Renal cortex interstitium (tissue), 11 donors: ENCODE measurements at regions not wholly inside any gene's neighbourhood (a gene's known extent, or its start where the extent isn't known, plus 50 kb on each side); places are given as distances from the start of the nearest gene placed in this dataset.
"Not testable (repeated sequence)": the region's sequence is repeated elsewhere in the genome, so short reads cannot be mapped to it uniquely, and the experiment has no call there.

Experiments
- DNase-seq, 11 donors: peaks; one replicate each; pipeline ENCODE4 v3.0.0-alpha.2; 2013; ENCODE audit warnings: low read depth in 9 of 11, low spot score in 4 of 11; ENCODE audit errors: extremely low read depth in 1 of 11

GRCh38 chr20:53762423-53762798, 168.8 kb upstream of the ZNF217 start:
- DNase-seq: not testable (repeated sequence)

- no peak for DNase-seq
These were observed 166.4 kb upstream of the ZNF217 start for GRCh38 chr20:53760025-53760441.

- DNase-seq: no peak
These were observed 163.9 kb upstream of the ZNF217 start for GRCh38 chr20:53757472-53757913.

- no peak for DNase-seq
These were observed 162.3 kb upstream of the ZNF217 start for GRCh38 chr20:53755733-53756531.

GRCh38 chr20:53753880-53754459, 160.3 kb upstream of the ZNF217 start:
- DNase-seq: no peak

- DNase-seq: no peak
These were observed 159.6 kb upstream of the ZNF217 start for GRCh38 chr20:53752971-53753879.

- no peak for DNase-seq
These were observed 158.9 kb upstream of the ZNF217 start for GRCh38 chr20:53752583-53752970.

- no peak for DNase-seq
These were observed 158.1 kb upstream of the ZNF217 start for GRCh38 chr20:53751620-53752318.

- no peak for DNase-seq
These were observed 157.4 kb upstream of the ZNF217 start for GRCh38 chr20:53750827-53751619.

GRCh38 chr20:53749499-53749898, 155.9 kb upstream of the ZNF217 start:
- DNase-seq: no peak

- no peak for DNase-seq
These were observed 155.3 kb upstream of the ZNF217 start for GRCh38 chr20:53748821-53749421.

GRCh38 chr20:53748176-53748575, 154.5 kb upstream of the ZNF217 start:
- peak in 1 of 11 donors; percentile 68 for DNase-seq

- no peak for DNase-seq
These were observed 150.1 kb upstream of the ZNF217 start for GRCh38 chr20:53743607-53744260.

- DNase-seq: no peak
These were observed 149.0 kb upstream of the ZNF217 start for GRCh38 chr20:53742685-53743081.

GRCh38 chr20:53741726-53742028, 148.0 kb upstream of the ZNF217 start:
- no peak for DNase-seq

GRCh38 chr20:53739799-53740785, 146.5 kb upstream of the ZNF217 start:
- DNase-seq: no peak
